ENCODE measurements at regions not wholly inside any gene's neighbourhood (a gene's known extent, or its start where the extent isn't known, plus 50 kb on each side); places are given as distances from the start of the nearest gene placed in this dataset.

DNA sequence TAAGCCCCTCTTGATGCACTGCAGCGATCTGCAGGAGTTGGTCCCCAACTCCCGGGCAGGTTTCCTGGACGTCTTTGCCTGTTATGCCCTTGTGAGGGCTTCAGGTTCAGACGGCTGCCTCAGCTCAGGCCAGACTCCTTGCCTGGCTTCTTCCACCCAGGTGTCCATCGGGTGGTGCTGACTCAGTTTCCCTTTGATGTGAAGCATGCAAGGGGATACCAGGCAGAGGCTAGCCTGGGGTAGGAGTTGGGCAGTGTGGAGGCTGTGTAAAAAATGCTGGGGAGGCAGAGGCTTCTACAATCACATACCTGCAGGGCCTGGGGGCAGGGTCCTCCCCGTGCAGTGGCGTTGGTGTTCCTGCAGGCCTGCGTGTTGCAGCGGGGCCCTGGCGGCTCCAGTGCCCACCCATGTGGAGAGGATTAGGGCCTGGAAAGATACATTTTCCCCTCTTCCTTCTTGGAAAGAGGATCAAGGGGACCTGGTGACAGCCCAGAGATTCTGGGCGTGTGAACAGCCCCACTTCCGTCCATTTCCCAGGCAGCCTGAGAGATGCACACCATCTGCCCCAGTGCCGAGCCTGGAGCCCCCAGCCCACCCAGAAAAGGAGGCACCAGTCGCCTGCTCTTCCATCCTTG is 338.3 kb downstream of the DYSF start:
- H3K4me3 ChIP-seq (ENCODE audit: low read length) = no peak overlapping the region
- H3K36me3 ChIP-seq (replicated peaks; ENCODE audit: low read depth, low read length) = no peaks in the 10 kb centered on the region
- no peak overlapping the region for H3K27ac ChIP-seq (ENCODE audit: low read length)
- no peaks in the 10 kb centered on the region for H3K27me3 ChIP-seq (ENCODE audit: low read depth, low read length)
- no peak overlapping the region for H3K9ac ChIP-seq (ENCODE audit: low read length)
- H3K4me1 ChIP-seq (ENCODE audit: low read length) = no peaks in the 10 kb centered on the region
- H3K79me2 ChIP-seq (ENCODE audit: low read length) = no peaks in the 10 kb centered on the region
- no peaks in the 10 kb centered on the region for H3K9me3 ChIP-seq (ENCODE audit: insufficient read depth, low read length)
- H3K4me2 ChIP-seq (ENCODE audit: low read length) = no peak overlapping the region
- no peaks in the 10 kb centered on the region for H4K20me1 ChIP-seq (ENCODE audit: insufficient read depth, low read length)
- TF ChIP-seq CTCF (IDR thresholded peaks at IDR 0.05; ENCODE audit: low read depth, low read length) (no peak), EZH2phosphoT487 (IDR thresholded peaks at IDR 0.05; ENCODE audit: low read depth) (no peak)
- H2AFZ ChIP-seq (ENCODE audit: low read depth, low read length) = no peak overlapping the region

- Histone ChIP-seq H3K4me2 (ENCODE audit: low read length) (no peak overlapping the region), H3K4me3 (ENCODE audit: low read length) (no peak overlapping the region), H3K36me3 (replicated peaks; ENCODE audit: low read depth, low read length) (no peaks in the 10 kb centered on the region), H3K79me2 (ENCODE audit: low read length) (no peaks in the 10 kb centered on the region), H4K20me1 (ENCODE audit: insufficient read depth, low read length) (no peaks in the 10 kb centered on the region), H3K9ac (ENCODE audit: low read length) (no peak overlapping the region), H3K9me3 (ENCODE audit: insufficient read depth, low read length) (no peaks in the 10 kb centered on the region), H3K4me1 (ENCODE audit: low read length) (no peaks in the 10 kb centered on the region), H2AFZ (ENCODE audit: low read depth, low read length) (no peak overlapping the region), H3K27me3 (ENCODE audit: low read depth, low read length) (no peaks in the 10 kb centered on the region), H3K27ac (ENCODE audit: low read length) (no peak overlapping the region)
- no peak for TF ChIP-seq EZH2phosphoT487 (IDR thresholded peaks at IDR 0.05; ENCODE audit: low read depth)
- no peak for TF ChIP-seq CTCF (IDR thresholded peaks at IDR 0.05; ENCODE audit: low read depth, low read length)
These were observed 337.7 kb downstream of the DYSF start for GRCh38 chr2:71791061-71791450.

DNA sequence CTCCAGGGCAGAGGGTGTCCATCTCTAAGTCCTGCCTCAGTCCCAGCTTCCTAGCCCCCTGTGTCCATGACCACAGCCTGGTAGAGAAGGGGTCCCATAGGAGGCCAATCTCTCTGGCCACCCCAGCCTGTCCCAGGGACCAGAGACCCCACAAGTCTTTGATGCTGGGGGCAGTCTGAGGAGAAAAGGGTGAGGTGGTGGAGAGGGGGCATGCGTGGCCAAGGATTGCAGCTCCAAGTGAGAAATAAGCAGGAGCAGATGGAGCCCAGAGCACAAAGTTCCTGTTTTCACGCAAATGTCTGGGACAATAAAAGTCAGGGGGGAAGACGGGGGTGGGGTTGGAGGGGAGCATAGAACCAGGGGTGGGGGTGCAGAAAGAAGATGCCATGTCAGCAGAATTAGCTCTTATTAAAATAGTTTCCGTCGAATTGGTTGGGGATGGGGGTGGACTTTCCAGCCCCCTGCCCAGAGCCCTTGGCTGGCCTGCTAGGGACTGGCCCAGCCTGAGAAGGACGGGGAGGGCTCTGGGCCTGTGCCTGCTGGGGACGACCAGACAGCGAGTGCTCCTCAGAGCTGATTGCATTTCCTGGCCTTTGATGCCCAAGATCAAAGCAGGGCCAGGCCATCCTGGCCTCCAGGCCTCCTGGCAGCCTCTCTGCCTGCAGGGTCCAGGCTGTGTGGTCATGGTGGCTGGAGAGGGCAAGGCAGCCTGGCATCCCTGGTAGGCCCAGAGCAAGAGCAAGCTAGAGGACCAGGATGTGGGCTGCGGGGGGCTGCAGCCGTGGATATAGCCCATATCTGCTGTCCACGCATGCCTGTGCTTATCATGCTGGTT is 337.1 kb downstream of the DYSF start:
- H3K79me2 ChIP-seq (ENCODE audit: low read length) = no peaks in the 10 kb centered on the region
- no peak overlapping the region for H3K4me2 ChIP-seq (ENCODE audit: low read length)
- H3K4me1 ChIP-seq (ENCODE audit: low read length) = no peaks in the 10 kb centered on the region
- H4K20me1 ChIP-seq (ENCODE audit: insufficient read depth, low read length) = no peaks in the 10 kb centered on the region
- H2AFZ ChIP-seq (ENCODE audit: low read depth, low read length) = no peak overlapping the region
- no peak overlapping the region for H3K4me3 ChIP-seq (ENCODE audit: low read length)
- no peak overlapping the region for H3K9ac ChIP-seq (ENCODE audit: low read length)
- TF ChIP-seq EZH2phosphoT487 (IDR thresholded peaks at IDR 0.05; ENCODE audit: low read depth) (no peak), CTCF (IDR thresholded peaks at IDR 0.05; ENCODE audit: low read depth, low read length) (no peak)
- H3K9me3 ChIP-seq (ENCODE audit: insufficient read depth, low read length) = no peaks in the 10 kb centered on the region
- H3K36me3 ChIP-seq (replicated peaks; ENCODE audit: low read depth, low read length) = no peaks in the 10 kb centered on the region
- no peaks in the 10 kb centered on the region for H3K27me3 ChIP-seq (ENCODE audit: low read depth, low read length)
- H3K27ac ChIP-seq (ENCODE audit: low read length) = no peak overlapping the region

GRCh38 chr2:71789556-71790204 is 336.3 kb downstream of the DYSF start:
- no peaks in the 10 kb centered on the region for H3K9me3 ChIP-seq (ENCODE audit: insufficient read depth, low read length)
- H4K20me1 ChIP-seq (ENCODE audit: insufficient read depth, low read length) = no peaks in the 10 kb centered on the region
- no peaks in the 10 kb centered on the region for H3K27me3 ChIP-seq (ENCODE audit: low read depth, low read length)
- no peak overlapping the region for H3K4me3 ChIP-seq (ENCODE audit: low read length)
- no peak overlapping the region for H3K27ac ChIP-seq (ENCODE audit: low read length)
- H2AFZ ChIP-seq (ENCODE audit: low read depth, low read length) = no peak overlapping the region
- H3K4me2 ChIP-seq (ENCODE audit: low read length) = no peak overlapping the region
- no peaks in the 10 kb centered on the region for H3K4me1 ChIP-seq (ENCODE audit: low read length)
- no peaks in the 10 kb centered on the region for H3K79me2 ChIP-seq (ENCODE audit: low read length)
- H3K9ac ChIP-seq (ENCODE audit: low read length) = no peak overlapping the region
- H3K36me3 ChIP-seq (replicated peaks; ENCODE audit: low read depth, low read length) = no peaks in the 10 kb centered on the region
- TF ChIP-seq CTCF (IDR thresholded peaks at IDR 0.05; ENCODE audit: low read depth, low read length) (no peak), EZH2phosphoT487 (IDR thresholded peaks at IDR 0.05; ENCODE audit: low read depth) (no peak)
